ENCODE measurements at regions not wholly inside any gene's neighbourhood (a gene's known extent, or its start where the extent isn't known, plus 50 kb on each side); places are given as distances from the start of the nearest gene placed in this dataset.

DNA sequence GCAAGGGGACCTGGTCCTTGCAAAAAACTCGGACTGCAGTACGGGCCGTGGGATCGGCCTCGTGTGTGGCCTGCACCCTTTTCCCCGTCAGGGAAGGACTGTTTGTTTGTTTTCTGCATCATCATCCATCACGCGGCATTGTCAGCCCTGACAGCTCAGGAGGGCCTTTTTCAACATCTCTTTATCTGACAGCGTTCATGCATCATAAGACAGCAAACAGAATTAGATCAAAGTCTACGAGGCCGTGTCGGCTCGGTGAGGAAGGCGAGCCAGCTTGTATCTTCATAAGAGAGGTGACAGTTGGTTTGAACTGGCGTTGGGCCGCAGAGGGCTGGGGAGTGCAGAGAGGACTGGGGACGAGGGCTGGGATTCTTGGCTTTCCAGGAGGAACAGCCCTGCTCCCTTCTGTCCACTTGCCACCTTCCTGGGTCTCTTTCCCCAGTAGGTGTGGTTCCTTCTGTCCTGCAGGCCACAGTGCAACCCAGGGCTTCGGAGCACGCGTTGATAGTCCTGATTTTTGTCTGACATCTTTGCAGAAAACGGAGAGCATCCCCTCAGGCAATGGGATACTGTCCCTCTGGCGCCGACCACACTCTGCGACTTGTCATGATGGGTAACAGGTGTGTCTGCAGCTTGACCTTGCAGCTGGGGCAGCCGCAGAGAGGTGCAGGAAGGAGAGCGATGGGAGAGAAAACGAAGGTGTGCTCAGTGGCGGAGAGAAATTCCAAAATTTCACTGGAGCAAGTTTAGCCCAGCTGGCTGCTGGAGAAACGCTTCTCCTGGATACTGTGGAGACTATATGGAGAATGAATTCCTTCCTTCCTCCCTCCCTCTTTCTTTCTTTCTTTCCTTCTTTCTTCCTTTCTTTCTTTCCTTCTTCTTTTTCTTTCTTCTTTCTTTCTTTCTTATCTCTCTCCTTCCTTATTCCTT is 104.0 kb upstream of the SHOX start:
- CTCF ChIA-PET: no interaction called here
- Mint-ChIP-seq H3K4me1 (ENCODE audit: insufficient read depth, unreplicated experiment) (no peaks in the 10 kb centered on the region), H3K4me3 (ENCODE audit: unreplicated experiment) (no peak overlapping the region), H3K9me3 (ENCODE audit: unreplicated experiment) (peaks cover 34% of the 10 kb centered on the region), H3K27me3 (ENCODE audit: insufficient read depth, unreplicated experiment) (no peaks in the 10 kb centered on the region), H3K27ac (ENCODE audit: low read depth, unreplicated experiment) (no peak overlapping the region), H3K36me3 (ENCODE audit: insufficient read depth, unreplicated experiment) (peaks cover 7% of the 10 kb centered on the region)
- intact Hi-C loops (cut with micrococcal nuclease): no loop called here
- BruUV-seq (replicated peaks): no TSS peak
- POLR2A ChIA-PET: no interaction called here
- DNase-seq (ENCODE audit: unreplicated experiment): no peak
- TF ChIP-seq, protein P1, sequence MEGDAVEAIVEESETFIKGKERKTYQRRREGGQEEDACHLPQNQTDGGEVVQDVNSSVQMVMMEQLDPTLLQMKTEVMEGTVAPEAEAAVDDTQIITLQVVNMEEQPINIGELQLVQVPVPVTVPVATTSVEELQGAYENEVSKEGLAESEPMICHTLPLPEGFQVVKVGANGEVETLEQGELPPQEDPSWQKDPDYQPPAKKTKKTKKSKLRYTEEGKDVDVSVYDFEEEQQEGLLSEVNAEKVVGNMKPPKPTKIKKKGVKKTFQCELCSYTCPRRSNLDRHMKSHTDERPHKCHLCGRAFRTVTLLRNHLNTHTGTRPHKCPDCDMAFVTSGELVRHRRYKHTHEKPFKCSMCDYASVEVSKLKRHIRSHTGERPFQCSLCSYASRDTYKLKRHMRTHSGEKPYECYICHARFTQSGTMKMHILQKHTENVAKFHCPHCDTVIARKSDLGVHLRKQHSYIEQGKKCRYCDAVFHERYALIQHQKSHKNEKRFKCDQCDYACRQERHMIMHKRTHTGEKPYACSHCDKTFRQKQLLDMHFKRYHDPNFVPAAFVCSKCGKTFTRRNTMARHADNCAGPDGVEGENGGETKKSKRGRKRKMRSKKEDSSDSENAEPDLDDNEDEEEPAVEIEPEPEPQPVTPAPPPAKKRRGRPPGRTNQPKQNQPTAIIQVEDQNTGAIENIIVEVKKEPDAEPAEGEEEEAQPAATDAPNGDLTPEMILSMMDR (IDR thresholded peaks at IDR 0.05; ENCODE audit: unreplicated experiment): no peak

DNA sequence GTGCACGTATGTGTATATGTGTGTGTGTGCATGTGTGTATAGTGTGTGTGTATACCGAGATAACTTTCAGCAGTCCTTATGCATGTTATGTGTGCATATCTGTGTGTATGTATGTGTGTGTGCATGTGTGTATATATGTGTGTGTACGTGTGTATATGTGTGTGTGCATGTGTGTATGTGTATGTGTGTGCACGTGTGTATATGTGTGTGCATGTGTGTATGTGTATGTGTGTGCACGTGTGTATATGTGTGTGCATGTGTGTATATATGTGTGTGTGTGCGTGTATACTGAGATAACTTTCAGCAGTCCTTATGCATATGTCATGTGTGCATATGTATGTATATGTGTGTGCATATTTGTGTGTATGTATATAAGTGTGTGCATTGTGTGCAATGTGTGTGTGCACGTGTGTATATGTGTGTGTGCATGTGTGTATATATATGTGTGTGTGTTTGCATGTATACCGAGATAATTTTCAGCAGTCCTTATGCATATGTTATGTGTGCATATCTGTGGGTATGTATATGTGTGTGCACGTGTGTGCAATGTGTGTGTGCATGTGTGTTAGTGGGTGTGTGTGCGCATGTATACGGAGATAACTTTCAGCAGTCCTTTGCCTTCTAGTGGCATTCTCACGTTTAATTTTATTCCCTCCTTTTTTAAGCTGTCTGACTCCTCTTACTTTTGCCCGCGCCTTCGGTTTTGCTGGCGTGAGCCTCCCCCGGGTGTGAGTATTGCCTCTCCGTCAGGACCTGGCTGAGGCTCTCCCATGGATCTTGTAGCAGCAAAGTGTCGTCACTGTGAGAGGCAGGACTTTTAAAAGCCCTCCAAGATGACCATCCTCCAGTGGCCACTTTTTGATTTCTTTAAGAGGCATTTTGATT is 99.6 kb upstream of the SHOX start:
- Mint-ChIP-seq H3K27ac (ENCODE audit: low read depth, unreplicated experiment) (no peak overlapping the region), H3K36me3 (ENCODE audit: insufficient read depth, unreplicated experiment) (peaks cover 5% of the 10 kb centered on the region), H3K4me3 (ENCODE audit: unreplicated experiment) (no peak overlapping the region), H3K27me3 (ENCODE audit: insufficient read depth, unreplicated experiment) (no peaks in the 10 kb centered on the region), H3K4me1 (ENCODE audit: insufficient read depth, unreplicated experiment) (no peaks in the 10 kb centered on the region), H3K9me3 (ENCODE audit: unreplicated experiment) (peaks cover 36% of the 10 kb centered on the region)
- DNase-seq (ENCODE audit: unreplicated experiment): no peak
- BruUV-seq (replicated peaks): no TSS peak
- ChIA-PET POLR2A (no interaction called here), CTCF (no interaction called here)
- intact Hi-C loops (cut with micrococcal nuclease): no loop called here
- TF ChIP-seq, protein P1 (IDR thresholded peaks at IDR 0.05; ENCODE audit: unreplicated experiment): no peak

DNA sequence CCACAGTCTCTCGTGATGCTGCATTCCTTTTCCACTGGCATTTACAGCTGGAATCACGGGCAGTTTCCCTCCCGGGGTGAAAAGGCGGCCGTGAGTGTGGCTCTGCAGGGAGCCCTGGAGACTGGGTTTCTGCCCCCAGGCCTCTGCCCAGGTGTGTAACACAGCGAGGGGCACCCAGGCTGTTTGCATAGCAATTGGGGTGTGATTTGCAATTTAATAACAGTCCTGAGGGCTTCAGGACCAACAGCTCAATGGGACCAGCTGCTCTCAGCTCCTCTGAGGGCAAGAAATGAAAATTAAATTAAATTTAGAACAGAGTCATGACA is 99.0 kb upstream of the SHOX start:
- POLR2A ChIA-PET: no interaction called here
- peaks cover 34% of the 10 kb centered on the region for H3K9me3 Mint-ChIP-seq (ENCODE audit: unreplicated experiment)
- H3K27me3 Mint-ChIP-seq (ENCODE audit: insufficient read depth, unreplicated experiment): no peaks in the 10 kb centered on the region
- no peak overlapping the region for H3K27ac Mint-ChIP-seq (ENCODE audit: low read depth, unreplicated experiment)
- H3K4me1 Mint-ChIP-seq (ENCODE audit: insufficient read depth, unreplicated experiment): no peaks in the 10 kb centered on the region
- no peak overlapping the region for H3K4me3 Mint-ChIP-seq (ENCODE audit: unreplicated experiment)
- TF ChIP-seq, protein P1 (IDR thresholded peaks at IDR 0.05; ENCODE audit: unreplicated experiment): no peak
- peaks cover 5% of the 10 kb centered on the region for H3K36me3 Mint-ChIP-seq (ENCODE audit: insufficient read depth, unreplicated experiment)
- DNase-seq (ENCODE audit: unreplicated experiment): no peak
- CTCF ChIA-PET: no interaction called here
- intact Hi-C loops (cut with micrococcal nuclease): no loop called here
- no TSS peak for BruUV-seq (replicated peaks)

DNA sequence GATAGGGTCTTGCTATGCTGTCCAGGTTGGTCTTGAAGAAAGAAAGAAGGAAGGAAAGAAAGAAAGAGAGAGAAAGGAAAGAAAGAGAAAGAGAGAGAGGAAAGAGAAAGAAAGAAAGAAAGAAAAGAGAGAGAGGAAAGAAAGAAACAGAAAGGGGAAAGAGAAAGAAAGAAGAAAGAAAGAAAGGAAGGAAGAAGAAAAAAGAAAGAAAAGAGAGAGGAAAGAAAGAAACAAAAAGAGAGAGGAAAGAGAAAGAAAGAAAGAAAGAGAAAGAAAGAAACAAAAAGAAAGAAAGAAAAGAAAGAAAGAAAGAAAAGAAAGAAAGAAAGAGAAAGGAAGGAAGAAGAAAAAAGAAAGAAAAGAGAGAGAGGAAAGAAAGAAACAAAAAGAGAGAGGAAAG is 95.8 kb upstream of the SHOX start:
- Mint-ChIP-seq H3K27me3 (ENCODE audit: insufficient read depth, unreplicated experiment) (no peaks in the 10 kb centered on the region), H3K27ac (ENCODE audit: low read depth, unreplicated experiment) (no peak overlapping the region), H3K9me3 (ENCODE audit: unreplicated experiment) (peaks cover 15% of the 10 kb centered on the region), H3K36me3 (ENCODE audit: insufficient read depth, unreplicated experiment) (peaks cover 5% of the 10 kb centered on the region), H3K4me1 (ENCODE audit: insufficient read depth, unreplicated experiment) (no peaks in the 10 kb centered on the region), H3K4me3 (ENCODE audit: unreplicated experiment) (no peak overlapping the region)
- TF ChIP-seq, protein P1 (IDR thresholded peaks at IDR 0.05; ENCODE audit: unreplicated experiment): no peak
- intact Hi-C loops (cut with micrococcal nuclease): no loop called here
- CTCF ChIA-PET: no interaction called here
- DNase-seq (ENCODE audit: unreplicated experiment): no peak
- POLR2A ChIA-PET: no interaction called here
- BruUV-seq (replicated peaks): no TSS peak

Data from MCF 10A (cell line).